WTC11 (cell line): ENCODE measurements at regions not wholly inside any gene's neighbourhood (a gene's known extent, or its start where the extent isn't known, plus 50 kb on each side); places are given as distances from the start of the nearest gene placed in this dataset.

Source experiments
- HMGXB4 ChIP-seq: sonication (generic); formaldehyde crosslinking; IDR thresholded peaks from 2 replicates; pipeline ENCODE4 v1.8.1; 2023; ENCODE audit warnings: mild to moderate bottlenecking, moderate library complexity, missing genetic modification reagents
- NFYB ChIP-seq: sonication (generic); formaldehyde crosslinking; conservative IDR thresholded peaks from 2 replicates; pipeline ENCODE4 v1.8.0; 2022; ENCODE audit warnings: low read depth, missing genetic modification reagents
- SP1 ChIP-seq: sonication (generic); formaldehyde crosslinking; conservative IDR thresholded peaks from 2 replicates; pipeline ENCODE4 v1.8.1; 2022; ENCODE audit warnings: missing genetic modification reagents
- ZNF396 ChIP-seq: fragments of 250-450 bp; sonication (Bioruptor Pico); IDR thresholded peaks from 2 replicates; pipeline ENCODE4 v1.8.0; 2021; ENCODE audit warnings: mild to moderate bottlenecking, moderate library complexity, borderline replicate concordance
- TF ChIP-seq, protein P1 (sequence below): fragments of 200-600 bp; IDR thresholded peaks from 2 replicates; pipeline ENCODE4 v1.8.0; 2022; ENCODE audit warnings: antibody characterized with exemption
- TF ChIP-seq, protein P2 (sequence below): sonication (generic); formaldehyde crosslinking; IDR thresholded peaks from 2 replicates; pipeline ENCODE4 v1.8.1; 2022; ENCODE audit warnings: low read depth, missing genetic modification reagents, borderline replicate concordance

DNA sequence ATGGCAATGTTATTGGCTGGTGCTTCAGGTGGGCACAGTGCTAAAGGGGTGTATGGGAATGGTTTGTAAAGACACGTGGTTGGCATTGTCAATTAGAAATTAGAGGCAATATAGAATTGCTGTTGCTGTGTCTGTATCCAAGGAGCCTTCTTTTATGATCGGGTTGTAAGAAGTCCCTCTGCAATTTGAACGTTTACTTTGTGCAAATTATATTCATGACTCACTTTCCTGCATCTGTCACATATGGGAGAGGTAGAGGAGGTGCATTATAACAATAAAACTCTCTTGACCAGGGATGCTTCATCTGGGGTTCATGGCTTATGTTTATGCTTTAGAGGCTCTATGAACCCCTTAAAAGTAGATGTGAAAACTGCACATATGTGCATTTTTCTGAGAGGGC lies 130.4 kb upstream of the DNAH14 start:
- TF ChIP-seq NFYB (CRISPR knock-in tag) (no peak), HMGXB4 (CRISPR knock-in tag) (no peak), SP1 (CRISPR knock-in tag) (no peak), ZNF396 (CRISPR knock-in tag) (no peak)
- TF ChIP-seq, protein P1, sequence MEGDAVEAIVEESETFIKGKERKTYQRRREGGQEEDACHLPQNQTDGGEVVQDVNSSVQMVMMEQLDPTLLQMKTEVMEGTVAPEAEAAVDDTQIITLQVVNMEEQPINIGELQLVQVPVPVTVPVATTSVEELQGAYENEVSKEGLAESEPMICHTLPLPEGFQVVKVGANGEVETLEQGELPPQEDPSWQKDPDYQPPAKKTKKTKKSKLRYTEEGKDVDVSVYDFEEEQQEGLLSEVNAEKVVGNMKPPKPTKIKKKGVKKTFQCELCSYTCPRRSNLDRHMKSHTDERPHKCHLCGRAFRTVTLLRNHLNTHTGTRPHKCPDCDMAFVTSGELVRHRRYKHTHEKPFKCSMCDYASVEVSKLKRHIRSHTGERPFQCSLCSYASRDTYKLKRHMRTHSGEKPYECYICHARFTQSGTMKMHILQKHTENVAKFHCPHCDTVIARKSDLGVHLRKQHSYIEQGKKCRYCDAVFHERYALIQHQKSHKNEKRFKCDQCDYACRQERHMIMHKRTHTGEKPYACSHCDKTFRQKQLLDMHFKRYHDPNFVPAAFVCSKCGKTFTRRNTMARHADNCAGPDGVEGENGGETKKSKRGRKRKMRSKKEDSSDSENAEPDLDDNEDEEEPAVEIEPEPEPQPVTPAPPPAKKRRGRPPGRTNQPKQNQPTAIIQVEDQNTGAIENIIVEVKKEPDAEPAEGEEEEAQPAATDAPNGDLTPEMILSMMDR: no peak
- TF ChIP-seq, protein P2, sequence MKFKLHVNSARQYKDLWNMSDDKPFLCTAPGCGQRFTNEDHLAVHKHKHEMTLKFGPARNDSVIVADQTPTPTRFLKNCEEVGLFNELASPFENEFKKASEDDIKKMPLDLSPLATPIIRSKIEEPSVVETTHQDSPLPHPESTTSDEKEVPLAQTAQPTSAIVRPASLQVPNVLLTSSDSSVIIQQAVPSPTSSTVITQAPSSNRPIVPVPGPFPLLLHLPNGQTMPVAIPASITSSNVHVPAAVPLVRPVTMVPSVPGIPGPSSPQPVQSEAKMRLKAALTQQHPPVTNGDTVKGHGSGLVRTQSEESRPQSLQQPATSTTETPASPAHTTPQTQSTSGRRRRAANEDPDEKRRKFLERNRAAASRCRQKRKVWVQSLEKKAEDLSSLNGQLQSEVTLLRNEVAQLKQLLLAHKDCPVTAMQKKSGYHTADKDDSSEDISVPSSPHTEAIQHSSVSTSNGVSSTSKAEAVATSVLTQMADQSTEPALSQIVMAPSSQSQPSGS (CRISPR knock-in tag): no peak
